Ectodermal cell (in vitro differentiated cells): ENCODE measurements at regions not wholly inside any gene's neighbourhood (a gene's known extent, or its start where the extent isn't known, plus 50 kb on each side); places are given as distances from the start of the nearest gene placed in this dataset.
A peak's percentile ranks its signal among the peaks of the same experiment; 100 is the strongest.

Source experiments
- H3K27ac ChIP-seq: 2 replicates; pipeline ENCODE4 v1.7.0; 2013; ENCODE audit warnings: mild to moderate bottlenecking, low read depth, low read length; ENCODE audit not compliant: insufficient read depth, poor library complexity, severe bottlenecking
- H3K27me3 ChIP-seq: 2 replicates; pipeline ENCODE4 v1.7.0; 2013; ENCODE audit warnings: mild to moderate bottlenecking, low read length; ENCODE audit not compliant: insufficient read depth, control insufficient read depth, poor library complexity, severe bottlenecking
- H3K36me3 ChIP-seq: one replicate; pipeline ENCODE4 v1.7.0; 2013; ENCODE audit warnings: low read length; ENCODE audit not compliant: control insufficient read depth, insufficient read depth
- H3K4me1 ChIP-seq: one replicate; pipeline ENCODE4 v1.7.0; 2013; ENCODE audit warnings: low read length; ENCODE audit not compliant: control insufficient read depth, insufficient read depth
- H3K4me3 ChIP-seq: 2 replicates; pipeline ENCODE4 v1.7.0; 2013; ENCODE audit warnings: low read depth, low read length, control low read depth; ENCODE audit not compliant: insufficient read depth
- H3K9me3 ChIP-seq: 2 replicates; pipeline ENCODE4 v1.7.0; 2013; ENCODE audit warnings: mild to moderate bottlenecking, low read length, moderate library complexity; ENCODE audit not compliant: control insufficient read depth
- WGBS, 2 experiments: methylation state at CpG; one replicate each; pipeline ENCODE4 v1.1.7; 2013; ENCODE audit warnings: missing lambda C conversion rate in 2 of 2; 5-methylcytosine and 5-hydroxymethylcytosine counted together

DNA sequence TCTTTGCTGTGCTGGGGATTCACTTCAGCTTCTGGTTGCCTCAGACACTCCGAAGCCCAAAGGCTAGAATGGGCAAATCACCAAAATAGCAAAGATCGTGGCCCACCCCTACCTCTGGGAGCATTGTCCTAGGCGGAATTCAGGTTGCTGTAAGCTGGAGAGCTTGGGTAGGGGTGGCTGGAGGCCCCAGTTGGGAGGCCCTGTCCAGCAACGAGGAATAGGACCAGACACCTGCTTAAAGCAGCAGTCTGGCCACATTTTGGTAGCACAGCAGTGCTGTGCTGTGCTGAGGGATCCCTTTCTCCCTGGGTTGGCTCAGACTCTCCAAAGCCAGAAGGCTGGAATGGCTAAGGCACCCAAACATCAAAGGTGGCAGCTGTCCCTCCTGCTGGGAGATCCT is 99.3 kb downstream of the CLDN1 start:
- Histone ChIP-seq H3K4me1 (no peaks in the 10 kb centered on the region), H3K27me3 (no peaks in the 10 kb centered on the region), H3K36me3 (no peaks in the 10 kb centered on the region), H3K9me3 (no peaks in the 10 kb centered on the region), H3K4me3 (no peak overlapping the region), H3K27ac (no peak overlapping the region)
- WGBS, 2 experiments = 87 to 89% methylated on average over 4 of the region's 4 CpGs

DNA sequence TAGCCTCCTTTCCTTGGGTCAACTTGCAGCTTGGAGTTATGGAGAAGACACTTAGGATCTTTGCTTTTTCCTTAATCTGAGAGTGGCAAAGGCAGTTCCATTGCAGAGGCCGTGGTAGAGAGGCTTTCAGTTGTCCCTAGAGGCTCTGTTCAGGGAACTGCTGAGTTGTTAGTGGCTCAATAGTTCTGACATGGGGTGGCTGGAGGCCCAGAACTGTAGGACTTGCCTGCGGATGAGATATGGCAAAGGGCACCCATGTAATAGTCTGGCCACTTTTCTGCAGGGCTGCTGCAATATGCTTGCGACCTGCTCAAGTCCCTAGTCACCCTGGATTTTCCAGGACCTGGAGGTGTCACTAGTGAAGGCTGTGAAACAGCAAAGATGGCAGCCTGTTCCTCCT is 99.9 kb downstream of the CLDN1 start:
- no peak overlapping the region for H3K27ac ChIP-seq
- H3K36me3 ChIP-seq = no peaks in the 10 kb centered on the region
- H3K9me3 ChIP-seq = no peaks in the 10 kb centered on the region
- H3K27me3 ChIP-seq = no peaks in the 10 kb centered on the region
- no peak overlapping the region for H3K4me3 ChIP-seq
- WGBS, 2 experiments = 93 to 94% methylated on average over 3 of the region's 3 CpGs
- H3K4me1 ChIP-seq = no peaks in the 10 kb centered on the region

GRCh38 chr3:190220362-190220761 is 99.7 kb upstream of the P3H2 start:
- WGBS, 2 experiments = 90 to 100% methylated on average over 1 of the region's 1 CpG
- Histone ChIP-seq H3K9me3 (no peaks in the 10 kb centered on the region), H3K4me3 (no peak overlapping the region), H3K27me3 (no peaks in the 10 kb centered on the region), H3K27ac (no peak overlapping the region), H3K36me3 (no peaks in the 10 kb centered on the region), H3K4me1 (no peaks in the 10 kb centered on the region)

GRCh38 chr3:190217081-190217480 is 96.4 kb upstream of the P3H2 start:
- Histone ChIP-seq H3K9me3 (no peaks in the 10 kb centered on the region), H3K4me3 (no peak overlapping the region), H3K4me1 (no peaks in the 10 kb centered on the region), H3K27ac (no peak overlapping the region), H3K36me3 (no peaks in the 10 kb centered on the region), H3K27me3 (no peaks in the 10 kb centered on the region)
- 98 to 100% methylated on average over 3 of the region's 3 CpGs for WGBS, 2 experiments

DNA sequence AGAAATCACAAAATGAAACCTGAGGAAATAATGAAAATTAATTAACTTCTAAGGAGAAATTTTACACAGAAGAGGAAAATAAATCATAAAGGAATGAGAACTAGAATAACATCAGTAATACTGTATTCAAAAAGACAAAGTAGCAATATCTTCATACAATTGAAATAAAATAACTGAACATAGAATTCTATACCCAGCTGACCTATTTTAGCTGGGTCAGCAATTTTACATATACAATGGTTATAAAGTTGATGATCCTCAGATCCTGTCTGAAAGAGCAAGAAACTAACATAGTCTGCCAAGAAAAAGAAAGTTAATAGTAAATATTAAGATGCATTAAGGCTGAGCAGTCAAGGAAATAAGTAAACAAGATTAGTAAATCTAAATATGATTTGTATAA is 93.0 kb upstream of the P3H2 start:
- Histone ChIP-seq H3K9me3 (no peaks in the 10 kb centered on the region), H3K36me3 (no peaks in the 10 kb centered on the region), H3K27ac (no peak overlapping the region), H3K27me3 (no peaks in the 10 kb centered on the region), H3K4me1 (no peaks in the 10 kb centered on the region), H3K4me3 (no peak overlapping the region)

GRCh38 chr3:190210608-190211007 is 89.9 kb upstream of the P3H2 start:
- WGBS, 2 experiments = no CpG with 5 or more reads among the region's 1 CpG
- H3K4me1 ChIP-seq = no peaks in the 10 kb centered on the region
- no peaks in the 10 kb centered on the region for H3K9me3 ChIP-seq
- H3K27ac ChIP-seq = no peak overlapping the region
- H3K4me3 ChIP-seq = no peak overlapping the region
- H3K36me3 ChIP-seq = no peaks in the 10 kb centered on the region
- no peaks in the 10 kb centered on the region for H3K27me3 ChIP-seq

DNA sequence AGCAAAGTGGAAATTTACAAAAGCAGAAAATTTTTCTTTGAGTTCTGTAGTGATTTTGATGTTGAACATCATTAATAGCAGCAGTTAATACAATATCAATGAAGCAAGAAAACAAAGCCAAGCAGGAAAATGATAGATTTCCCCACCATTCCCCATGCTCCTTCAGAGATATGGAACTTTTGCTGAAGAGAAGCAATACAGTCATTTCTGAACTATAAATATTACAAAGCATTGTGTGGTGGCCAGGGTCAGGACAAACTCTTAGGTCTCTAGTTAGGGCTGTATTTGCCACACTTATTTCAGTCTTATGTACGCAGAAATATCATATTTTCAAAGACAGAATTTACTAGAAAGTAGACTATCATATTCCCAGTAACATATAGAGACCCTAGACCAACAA is 88.8 kb upstream of the P3H2 start:
- H3K27me3 ChIP-seq = no peaks in the 10 kb centered on the region
- H3K27ac ChIP-seq = no peak overlapping the region
- no peaks in the 10 kb centered on the region for H3K9me3 ChIP-seq
- no peaks in the 10 kb centered on the region for H3K36me3 ChIP-seq
- no peaks in the 10 kb centered on the region for H3K4me1 ChIP-seq
- H3K4me3 ChIP-seq = no peak overlapping the region
- WGBS, 2 experiments = 58 to 81% methylated on average over 1 of the region's 1 CpG

DNA sequence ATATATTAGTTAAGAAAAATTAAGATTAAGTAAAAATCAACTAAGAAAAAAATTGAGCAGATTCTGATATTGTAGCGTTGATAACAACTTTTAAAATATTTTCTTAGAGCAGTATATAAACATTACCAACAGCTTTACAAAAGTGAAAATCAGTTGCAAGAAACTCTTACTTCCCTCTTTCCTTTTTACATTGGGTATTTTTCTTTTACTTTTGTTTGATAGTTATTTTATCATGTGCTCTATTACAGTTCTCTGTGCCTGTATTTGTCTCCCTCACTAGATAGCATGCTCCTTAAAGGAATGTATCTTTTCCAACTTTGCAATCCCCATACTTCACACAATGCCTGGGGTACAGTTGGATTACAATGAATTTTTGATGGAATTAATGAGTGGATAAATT is 87.5 kb upstream of the P3H2 start:
- Histone ChIP-seq H3K4me1 (no peaks in the 10 kb centered on the region), H3K36me3 (no peaks in the 10 kb centered on the region), H3K9me3 (no peaks in the 10 kb centered on the region), H3K4me3 (no peak overlapping the region), H3K27me3 (no peaks in the 10 kb centered on the region), H3K27ac (no peak overlapping the region)
- WGBS, 2 experiments = no CpG with 5 or more reads among the region's 1 CpG

- Histone ChIP-seq H3K4me1 (no peaks in the 10 kb centered on the region), H3K36me3 (no peaks in the 10 kb centered on the region), H3K27me3 (no peaks in the 10 kb centered on the region), H3K4me3 (no peak overlapping the region), H3K9me3 (no peaks in the 10 kb centered on the region), H3K27ac (no peak overlapping the region)
- 91 to 100% methylated on average over 1 of the region's 1 CpG for WGBS, 2 experiments
These were observed 85.0 kb upstream of the P3H2 start for GRCh38 chr3:190205739-190206138.

DNA sequence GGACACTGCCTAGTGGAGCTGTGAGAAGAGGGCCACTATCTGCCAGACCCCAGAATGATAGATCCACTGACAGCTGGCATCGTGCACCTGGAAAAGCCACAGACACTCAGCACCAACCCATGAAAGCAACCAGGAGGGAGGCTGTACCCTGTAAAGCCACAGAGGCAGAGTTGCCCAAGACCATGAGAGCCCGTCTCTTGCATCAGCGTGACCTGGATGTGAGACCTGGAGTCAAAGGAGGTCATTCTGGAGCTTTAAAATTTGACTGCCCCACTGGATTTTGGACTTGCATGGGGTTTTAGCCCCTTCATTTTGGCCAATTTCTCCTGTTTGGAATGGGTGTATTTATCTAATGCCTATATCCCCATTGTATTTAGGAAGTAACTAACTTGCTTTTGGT is 83.5 kb upstream of the P3H2 start:
- no peaks in the 10 kb centered on the region for H3K27me3 ChIP-seq
- no peak overlapping the region for H3K27ac ChIP-seq
- H3K9me3 ChIP-seq = no peaks in the 10 kb centered on the region
- H3K36me3 ChIP-seq = no peaks in the 10 kb centered on the region
- H3K4me1 ChIP-seq = no peaks in the 10 kb centered on the region
- WGBS, 2 experiments = 97 to 99% methylated on average over 3 of the region's 3 CpGs
- H3K4me3 ChIP-seq = no peak overlapping the region

- Histone ChIP-seq H3K4me3 (no peak overlapping the region), H3K27me3 (no peaks in the 10 kb centered on the region), H3K4me1 (no peaks in the 10 kb centered on the region), H3K27ac (peak overlapping the region; percentile 65), H3K9me3 (no peaks in the 10 kb centered on the region), H3K36me3 (no peaks in the 10 kb centered on the region)
- WGBS, 2 experiments = 34 to 49% methylated on average over 3 of the region's 3 CpGs
These were observed 76.7 kb upstream of the P3H2 start for GRCh38 chr3:190197346-190197763.
